ENCODE measurements at regions not wholly inside any gene's neighbourhood (a gene's known extent, or its start where the extent isn't known, plus 50 kb on each side); places are given as distances from the start of the nearest gene placed in this dataset.

GRCh38 chr7:25295387-25295786, 67.1 kb upstream of the NPVF start:
- TF ChIP-seq CTCF (IDR thresholded peaks at IDR 0.05) (no peak), POLR2A (IDR thresholded peaks at IDR 0.05) (no peak), EP300 (IDR thresholded peaks at IDR 0.05) (no peak)
